ENCODE measurements at regions not wholly inside any gene's neighbourhood (a gene's known extent, or its start where the extent isn't known, plus 50 kb on each side); places are given as distances from the start of the nearest gene placed in this dataset.

DNA sequence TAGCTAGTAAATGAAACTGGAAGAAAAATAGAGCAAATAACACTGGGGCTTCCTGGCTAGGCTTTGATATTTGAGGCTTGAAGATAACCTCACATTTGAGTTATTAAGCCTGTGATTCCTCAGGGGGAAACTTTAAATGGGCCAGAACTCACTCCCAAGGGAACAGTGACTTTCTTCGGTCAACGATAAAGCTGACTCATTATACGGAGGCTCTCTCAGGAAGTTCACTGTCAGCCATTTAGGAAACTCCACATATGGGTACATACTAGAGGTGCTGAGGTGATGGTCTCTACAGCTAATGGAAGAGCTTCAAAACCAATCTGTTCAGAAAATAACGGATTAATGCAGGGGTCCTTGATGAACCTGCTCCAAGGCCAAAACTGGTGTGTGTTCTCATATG is 120.8 kb downstream of the SH2D1A start:
- TF ChIP-seq REST (IDR thresholded peaks at IDR 0.05; ENCODE audit: insufficient read depth in 1 of 2, low read depth in 2 of 2, low read length in 2 of 2), result no peak
- no peak for TF ChIP-seq POLR2AphosphoS5 (IDR thresholded peaks at IDR 0.05; ENCODE audit: low read depth, low read length)
- TF ChIP-seq SIN3A (IDR thresholded peaks at IDR 0.05; ENCODE audit: borderline replicate concordance, insufficient read depth, low read length), result no peak
- TF ChIP-seq TAF1 (IDR thresholded peaks at IDR 0.05; ENCODE audit: borderline replicate concordance, insufficient read depth, low read length), result no peak
- TF ChIP-seq FOXP2 (optimal IDR thresholded peaks at IDR 0.05; ENCODE audit: borderline replicate concordance, extremely low read depth, extremely low read length, insufficient read depth), result no peak
